DMS 273 (cell line): ENCODE measurements at regions not wholly inside any gene's neighbourhood (a gene's known extent, or its start where the extent isn't known, plus 50 kb on each side); places are given as distances from the start of the nearest gene placed in this dataset.

Experiments
- DNase-seq: peaks from one replicate; lab custom pipeline; 2025; ENCODE audit not compliant: unreplicated experiment; lab: John Stamatoyannopoulos, UW

- no peak for DNase-seq
Observed at GRCh38 chr1:88111816-88112215, 572.3 kb upstream of the PKN2 start.

GRCh38 chr1:88117597-88117996 is 566.5 kb upstream of the PKN2 start:
- DNase-seq: no peak

- DNase-seq: no peak
Observed at GRCh38 chr1:88118176-88118845, 565.8 kb upstream of the PKN2 start.

- no peak for DNase-seq
Observed at GRCh38 chr1:88124614-88125013, 559.5 kb upstream of the PKN2 start.

- no peak for DNase-seq
Observed at GRCh38 chr1:88126467-88126866, 557.6 kb upstream of the PKN2 start.

- no peak for DNase-seq
Observed at GRCh38 chr1:88133991-88134390, 550.1 kb upstream of the PKN2 start.

GRCh38 chr1:88134983-88135921 is 548.8 kb upstream of the PKN2 start:
- DNase-seq: no peak

GRCh38 chr1:88139633-88140032 is 544.4 kb upstream of the PKN2 start:
- no peak for DNase-seq

GRCh38 chr1:88140325-88140724 is 543.7 kb upstream of the PKN2 start:
- DNase-seq: no peak

- no peak for DNase-seq
Observed at GRCh38 chr1:88141499-88142074, 542.5 kb upstream of the PKN2 start.

GRCh38 chr1:88145752-88146151 is 538.3 kb upstream of the PKN2 start:
- no peak for DNase-seq

GRCh38 chr1:88149686-88150085 is 534.4 kb upstream of the PKN2 start:
- DNase-seq: no peak

GRCh38 chr1:88150330-88150729 is 533.7 kb upstream of the PKN2 start:
- no peak for DNase-seq

GRCh38 chr1:88163187-88163586 is 520.9 kb upstream of the PKN2 start:
- no peak for DNase-seq

- DNase-seq: no peak
Observed at GRCh38 chr1:88168126-88168525, 515.9 kb upstream of the PKN2 start.

- DNase-seq: no peak
Observed at GRCh38 chr1:88169139-88169538, 514.9 kb upstream of the PKN2 start.

GRCh38 chr1:88169939-88170338 is 514.1 kb upstream of the PKN2 start:
- no peak for DNase-seq

GRCh38 chr1:88175120-88175630 is 508.9 kb upstream of the PKN2 start:
- no peak for DNase-seq

GRCh38 chr1:88175631-88176226 is 508.3 kb upstream of the PKN2 start:
- DNase-seq: no peak

- no peak for DNase-seq
Observed at GRCh38 chr1:88179943-88180342, 504.1 kb upstream of the PKN2 start.

- peak; percentile 70 for DNase-seq
Observed at GRCh38 chr1:88180449-88181108, 503.5 kb upstream of the PKN2 start.
